ENCODE measurements at regions not wholly inside any gene's neighbourhood (a gene's known extent, or its start where the extent isn't known, plus 50 kb on each side); places are given as distances from the start of the nearest gene placed in this dataset.

GRCh38 chr2:17323697-17324096 is 194.5 kb downstream of the RAD51AP2 start:
- no peaks in the 10 kb centered on the region for H3K27me3 ChIP-seq (ENCODE audit: control insufficient read depth in 1 of 2, insufficient read depth in 2 of 2, low read length in 2 of 2)
- ChIA-PET CTCF (no interaction called here), POLR2A (no interaction called here)
- ATAC-seq (ENCODE audit: poor library complexity) (no peak), DNase-seq (no peak)
- Mint-ChIP-seq H3K9me3 (no peaks in the 10 kb centered on the region), H3K4me1 (ENCODE audit: low read depth) (no peaks in the 10 kb centered on the region), H3K27me3 (no peaks in the 10 kb centered on the region), H3K4me3 (no peak overlapping the region), H3K36me3 (ENCODE audit: low read depth) (no peaks in the 10 kb centered on the region), H3K27ac (no peak overlapping the region)
- no peaks in the 10 kb centered on the region for H3K4me1 ChIP-seq (ENCODE audit: insufficient read depth, low read length)
- TF ChIP-seq, protein P1, sequence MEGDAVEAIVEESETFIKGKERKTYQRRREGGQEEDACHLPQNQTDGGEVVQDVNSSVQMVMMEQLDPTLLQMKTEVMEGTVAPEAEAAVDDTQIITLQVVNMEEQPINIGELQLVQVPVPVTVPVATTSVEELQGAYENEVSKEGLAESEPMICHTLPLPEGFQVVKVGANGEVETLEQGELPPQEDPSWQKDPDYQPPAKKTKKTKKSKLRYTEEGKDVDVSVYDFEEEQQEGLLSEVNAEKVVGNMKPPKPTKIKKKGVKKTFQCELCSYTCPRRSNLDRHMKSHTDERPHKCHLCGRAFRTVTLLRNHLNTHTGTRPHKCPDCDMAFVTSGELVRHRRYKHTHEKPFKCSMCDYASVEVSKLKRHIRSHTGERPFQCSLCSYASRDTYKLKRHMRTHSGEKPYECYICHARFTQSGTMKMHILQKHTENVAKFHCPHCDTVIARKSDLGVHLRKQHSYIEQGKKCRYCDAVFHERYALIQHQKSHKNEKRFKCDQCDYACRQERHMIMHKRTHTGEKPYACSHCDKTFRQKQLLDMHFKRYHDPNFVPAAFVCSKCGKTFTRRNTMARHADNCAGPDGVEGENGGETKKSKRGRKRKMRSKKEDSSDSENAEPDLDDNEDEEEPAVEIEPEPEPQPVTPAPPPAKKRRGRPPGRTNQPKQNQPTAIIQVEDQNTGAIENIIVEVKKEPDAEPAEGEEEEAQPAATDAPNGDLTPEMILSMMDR (IDR thresholded peaks at IDR 0.05) = no peak
- H3K36me3 ChIP-seq (ENCODE audit: insufficient read depth, low read length) = no peaks in the 10 kb centered on the region
- intact Hi-C loops (cut with DNase I, micrococcal nuclease) = no loop called here
- no peak overlapping the region for H3K4me3 ChIP-seq (ENCODE audit: low read length)
- H3K9me3 ChIP-seq (ENCODE audit: control insufficient read depth in 1 of 2, insufficient read depth in 1 of 2, low read length in 2 of 2) = peaks cover 0 to 3% of the 10 kb centered on the region in 2 experiments
- H3K27ac ChIP-seq (ENCODE audit: low read depth in 1 of 2, low read length in 2 of 2) = no peak overlapping the region

DNA sequence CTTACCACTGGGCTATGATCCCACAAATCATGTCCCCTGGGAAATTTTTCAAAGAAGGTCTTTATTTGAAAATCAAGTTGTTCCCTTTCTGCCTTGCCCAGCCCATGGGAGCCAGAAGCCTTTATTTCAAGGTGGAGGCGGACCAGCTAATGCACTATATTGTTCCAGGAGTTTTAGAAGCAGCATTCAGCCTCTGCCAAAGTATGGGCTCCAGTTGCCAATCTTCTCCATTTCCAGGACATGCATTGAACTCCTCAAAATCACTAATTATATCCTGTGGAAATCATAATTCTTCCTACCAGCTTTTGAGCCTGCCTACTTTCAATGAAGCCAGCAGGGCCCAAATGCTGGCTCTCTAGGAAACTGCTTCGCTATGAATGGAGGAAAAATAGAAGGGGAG is 195.8 kb downstream of the RAD51AP2 start:
- TF ChIP-seq, protein P1 (IDR thresholded peaks at IDR 0.05) = no peak
- ChIA-PET CTCF (no interaction called here), POLR2A (no interaction called here)
- Histone ChIP-seq H3K4me3 (ENCODE audit: low read length) (no peak overlapping the region), H3K9me3 (ENCODE audit: control insufficient read depth in 1 of 2, insufficient read depth in 1 of 2, low read length in 2 of 2) (peaks cover 0 to 4% of the 10 kb centered on the region in 2 experiments), H3K4me1 (ENCODE audit: insufficient read depth, low read length) (no peaks in the 10 kb centered on the region), H3K27ac (ENCODE audit: low read depth in 1 of 2, low read length in 2 of 2) (no peak overlapping the region), H3K36me3 (ENCODE audit: insufficient read depth, low read length) (no peaks in the 10 kb centered on the region), H3K27me3 (ENCODE audit: control insufficient read depth in 1 of 2, insufficient read depth in 2 of 2, low read length in 2 of 2) (no peaks in the 10 kb centered on the region)
- Mint-ChIP-seq H3K27ac (no peak overlapping the region), H3K4me1 (ENCODE audit: low read depth) (no peaks in the 10 kb centered on the region), H3K4me3 (no peak overlapping the region), H3K27me3 (no peaks in the 10 kb centered on the region), H3K9me3 (no peaks in the 10 kb centered on the region), H3K36me3 (ENCODE audit: low read depth) (no peaks in the 10 kb centered on the region)
- ATAC-seq (ENCODE audit: poor library complexity) = no peak
- intact Hi-C loops (cut with DNase I, micrococcal nuclease) = no loop called here
- DNase-seq = no peak

DNA sequence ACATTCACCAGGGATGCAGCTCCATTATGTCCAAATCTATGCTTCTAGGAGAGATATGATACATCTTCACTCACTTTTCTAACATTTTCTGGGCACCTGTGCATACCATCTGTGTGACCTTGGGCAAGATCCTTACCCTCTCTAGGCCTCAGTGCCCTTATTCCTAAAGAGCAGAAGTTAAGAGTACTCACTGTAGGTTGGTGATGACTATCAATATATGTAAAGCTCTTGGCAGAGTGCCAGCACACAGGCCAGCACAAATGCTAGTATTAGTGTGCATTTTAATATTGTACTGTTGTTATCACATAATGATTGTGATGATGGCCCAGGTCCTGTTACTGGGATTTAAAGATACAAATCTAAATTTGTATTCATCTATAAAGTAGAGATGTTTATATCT is 199.2 kb downstream of the RAD51AP2 start:
- no peak overlapping the region for H3K4me3 ChIP-seq (ENCODE audit: low read length)
- H3K4me3 Mint-ChIP-seq = no peak overlapping the region
- H3K36me3 ChIP-seq (ENCODE audit: insufficient read depth, low read length) = no peaks in the 10 kb centered on the region
- ChIA-PET POLR2A (no interaction called here), CTCF (no interaction called here)
- no peaks in the 10 kb centered on the region for H3K4me1 ChIP-seq (ENCODE audit: insufficient read depth, low read length)
- no peaks in the 10 kb centered on the region for H3K27me3 Mint-ChIP-seq
- H3K9me3 Mint-ChIP-seq = no peaks in the 10 kb centered on the region
- H3K4me1 Mint-ChIP-seq (ENCODE audit: low read depth) = no peaks in the 10 kb centered on the region
- H3K36me3 Mint-ChIP-seq (ENCODE audit: low read depth) = no peaks in the 10 kb centered on the region
- DNase-seq = no peak
- no peak overlapping the region for H3K27ac Mint-ChIP-seq
- H3K9me3 ChIP-seq (ENCODE audit: control insufficient read depth in 1 of 2, insufficient read depth in 1 of 2, low read length in 2 of 2) = peaks cover 0 to 5% of the 10 kb centered on the region in 2 experiments
- intact Hi-C loops (cut with DNase I, micrococcal nuclease) = no loop called here
- no peak overlapping the region for H3K27ac ChIP-seq (ENCODE audit: low read depth in 1 of 2, low read length in 2 of 2)
- TF ChIP-seq, protein P1 (IDR thresholded peaks at IDR 0.05) = no peak
- H3K27me3 ChIP-seq (ENCODE audit: control insufficient read depth in 1 of 2, insufficient read depth in 2 of 2, low read length in 2 of 2) = no peaks in the 10 kb centered on the region
- no peak for ATAC-seq (ENCODE audit: poor library complexity)
